ENCODE measurements at regions not wholly inside any gene's neighbourhood (a gene's known extent, or its start where the extent isn't known, plus 50 kb on each side); places are given as distances from the start of the nearest gene placed in this dataset.

DNA sequence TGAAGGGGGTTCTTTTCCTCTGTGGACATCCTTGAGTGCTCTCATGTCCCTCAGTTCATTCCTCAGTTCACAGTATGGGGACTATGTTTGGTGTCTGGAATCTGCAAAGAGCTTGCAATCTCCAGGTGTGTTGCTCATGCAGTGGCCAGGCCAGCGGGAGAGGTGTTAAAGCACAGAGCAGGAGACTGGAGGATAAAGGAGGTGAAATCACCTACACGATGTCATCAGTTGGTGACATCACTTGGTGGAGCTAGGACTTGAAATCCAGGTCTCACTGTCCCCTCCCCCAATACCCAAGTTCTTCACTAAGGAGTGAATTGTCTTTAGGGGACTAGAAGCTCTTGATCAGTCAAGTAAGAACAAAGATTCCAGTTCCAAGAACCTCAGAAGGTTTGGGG, 197.3 kb upstream of the ZNF618 start:
- no peak overlapping the region for H3K4me3 ChIP-seq (ENCODE audit: low read depth, low read length)
- H3K36me3 ChIP-seq (ENCODE audit: control insufficient read depth in 2 of 2, insufficient read depth in 1 of 2, low read length in 2 of 2) = no peaks in the 10 kb centered on the region
- no peaks in the 10 kb centered on the region for H3K9me3 ChIP-seq (ENCODE audit: control insufficient read depth, insufficient read depth, low read depth, low read length)
- CTCF ChIA-PET = interaction anchor here (0.6 to 1.0 kb wide), 3 partner anchors 19 to 128 kb away, joined by 3 to 4 read pairs (median 3); no protein-coding TSS in a partner anchor
- no peak overlapping the region for H3K27ac ChIP-seq (ENCODE audit: extremely low read depth, low read depth, low read length)
- POLR2A ChIA-PET = no interaction called here
- no peaks in the 10 kb centered on the region for H3K4me1 ChIP-seq (ENCODE audit: control insufficient read depth, insufficient read depth, low read length)
- TF ChIP-seq, protein P1, sequence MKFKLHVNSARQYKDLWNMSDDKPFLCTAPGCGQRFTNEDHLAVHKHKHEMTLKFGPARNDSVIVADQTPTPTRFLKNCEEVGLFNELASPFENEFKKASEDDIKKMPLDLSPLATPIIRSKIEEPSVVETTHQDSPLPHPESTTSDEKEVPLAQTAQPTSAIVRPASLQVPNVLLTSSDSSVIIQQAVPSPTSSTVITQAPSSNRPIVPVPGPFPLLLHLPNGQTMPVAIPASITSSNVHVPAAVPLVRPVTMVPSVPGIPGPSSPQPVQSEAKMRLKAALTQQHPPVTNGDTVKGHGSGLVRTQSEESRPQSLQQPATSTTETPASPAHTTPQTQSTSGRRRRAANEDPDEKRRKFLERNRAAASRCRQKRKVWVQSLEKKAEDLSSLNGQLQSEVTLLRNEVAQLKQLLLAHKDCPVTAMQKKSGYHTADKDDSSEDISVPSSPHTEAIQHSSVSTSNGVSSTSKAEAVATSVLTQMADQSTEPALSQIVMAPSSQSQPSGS (tag by site-specific recombination; IDR thresholded peaks at IDR 0.05; ENCODE audit: low read depth) = peak; percentile 28; the same call in 1 of the 2 replicates
- TF ChIP-seq, protein P2, sequence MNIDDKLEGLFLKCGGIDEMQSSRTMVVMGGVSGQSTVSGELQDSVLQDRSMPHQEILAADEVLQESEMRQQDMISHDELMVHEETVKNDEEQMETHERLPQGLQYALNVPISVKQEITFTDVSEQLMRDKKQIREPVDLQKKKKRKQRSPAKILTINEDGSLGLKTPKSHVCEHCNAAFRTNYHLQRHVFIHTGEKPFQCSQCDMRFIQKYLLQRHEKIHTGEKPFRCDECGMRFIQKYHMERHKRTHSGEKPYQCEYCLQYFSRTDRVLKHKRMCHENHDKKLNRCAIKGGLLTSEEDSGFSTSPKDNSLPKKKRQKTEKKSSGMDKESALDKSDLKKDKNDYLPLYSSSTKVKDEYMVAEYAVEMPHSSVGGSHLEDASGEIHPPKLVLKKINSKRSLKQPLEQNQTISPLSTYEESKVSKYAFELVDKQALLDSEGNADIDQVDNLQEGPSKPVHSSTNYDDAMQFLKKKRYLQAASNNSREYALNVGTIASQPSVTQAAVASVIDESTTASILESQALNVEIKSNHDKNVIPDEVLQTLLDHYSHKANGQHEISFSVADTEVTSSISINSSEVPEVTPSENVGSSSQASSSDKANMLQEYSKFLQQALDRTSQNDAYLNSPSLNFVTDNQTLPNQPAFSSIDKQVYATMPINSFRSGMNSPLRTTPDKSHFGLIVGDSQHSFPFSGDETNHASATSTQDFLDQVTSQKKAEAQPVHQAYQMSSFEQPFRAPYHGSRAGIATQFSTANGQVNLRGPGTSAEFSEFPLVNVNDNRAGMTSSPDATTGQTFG (tag by site-specific recombination; IDR thresholded peaks at IDR 0.05; ENCODE audit: borderline replicate concordance) = no peak
- TF ChIP-seq ZNF629 (tag by site-specific recombination; IDR thresholded peaks at IDR 0.05) (peak; percentile 52), ZNF530 (tag by site-specific recombination; IDR thresholded peaks at IDR 0.05; ENCODE audit: low read depth) (no peak)

GRCh38 chr9:113682297-113682771, 193.8 kb upstream of the ZNF618 start:
- Histone ChIP-seq H3K9me3 (ENCODE audit: control insufficient read depth, insufficient read depth, low read depth, low read length) (no peaks in the 10 kb centered on the region), H3K4me1 (ENCODE audit: control insufficient read depth, insufficient read depth, low read length) (no peaks in the 10 kb centered on the region), H3K27ac (ENCODE audit: extremely low read depth, low read depth, low read length) (no peak overlapping the region), H3K36me3 (ENCODE audit: control insufficient read depth in 2 of 2, insufficient read depth in 1 of 2, low read length in 2 of 2) (no peaks in the 10 kb centered on the region), H3K4me3 (ENCODE audit: low read depth, low read length) (no peak overlapping the region)
- ChIA-PET POLR2A (no interaction called here), CTCF (interaction anchor here (0.5 to 2.2 kb wide), 31 partner anchors 10 to 903 kb away, joined by 3 to 18 read pairs (median 4); partner anchors contain the start of gene WDR31)
- TF ChIP-seq ZNF341 (tag by site-specific recombination; IDR thresholded peaks at IDR 0.05; ENCODE audit: low read depth) (no peak), ZNF560 (tag by site-specific recombination; IDR thresholded peaks at IDR 0.05; ENCODE audit: borderline replicate concordance) (no peak), ZNF214 (tag by site-specific recombination; IDR thresholded peaks at IDR 0.05; ENCODE audit: borderline replicate concordance) (no peak), ZNF266 (tag by site-specific recombination; IDR thresholded peaks at IDR 0.05; ENCODE audit: low read depth) (no peak), ZNF521 (tag by site-specific recombination; IDR thresholded peaks at IDR 0.05) (no peak), ZNF514 (tag by site-specific recombination; IDR thresholded peaks at IDR 0.05) (no peak), FEZF1 (tag by site-specific recombination; IDR thresholded peaks at IDR 0.05) (peak; percentile 70), ZNF211 (tag by site-specific recombination; IDR thresholded peaks at IDR 0.05; ENCODE audit: low read depth) (no peak), MEIS1 (CRISPR knock-in tag; IDR thresholded peaks at IDR 0.05; ENCODE audit: borderline replicate concordance) (no peak), ZNF202 (tag by site-specific recombination; IDR thresholded peaks at IDR 0.05; ENCODE audit: borderline replicate concordance) (no peak), ZBTB20 (tag by site-specific recombination; IDR thresholded peaks at IDR 0.05) (no peak), KLF9 (tag by site-specific recombination; IDR thresholded peaks at IDR 0.05; ENCODE audit: low read depth) (0 out of 2 replicates have a peak, but pooled peaks have one; percentile 28), ZNF121 (tag by site-specific recombination; IDR thresholded peaks at IDR 0.05) (no peak), EGR2 (tag by site-specific recombination; IDR thresholded peaks at IDR 0.05; ENCODE audit: low read depth) (peak; percentile 40; the same call in 1 of the 2 replicates), CTCF (tag by site-specific recombination; IDR thresholded peaks at IDR 0.05) (peak; percentile 58; the same call in 1 of the 2 replicates), ZNF19 (tag by site-specific recombination; IDR thresholded peaks at IDR 0.05; ENCODE audit: low read depth) (no peak), ZIC2 (tag by site-specific recombination; IDR thresholded peaks at IDR 0.05) (no peak)
- TF ChIP-seq, protein P3, sequence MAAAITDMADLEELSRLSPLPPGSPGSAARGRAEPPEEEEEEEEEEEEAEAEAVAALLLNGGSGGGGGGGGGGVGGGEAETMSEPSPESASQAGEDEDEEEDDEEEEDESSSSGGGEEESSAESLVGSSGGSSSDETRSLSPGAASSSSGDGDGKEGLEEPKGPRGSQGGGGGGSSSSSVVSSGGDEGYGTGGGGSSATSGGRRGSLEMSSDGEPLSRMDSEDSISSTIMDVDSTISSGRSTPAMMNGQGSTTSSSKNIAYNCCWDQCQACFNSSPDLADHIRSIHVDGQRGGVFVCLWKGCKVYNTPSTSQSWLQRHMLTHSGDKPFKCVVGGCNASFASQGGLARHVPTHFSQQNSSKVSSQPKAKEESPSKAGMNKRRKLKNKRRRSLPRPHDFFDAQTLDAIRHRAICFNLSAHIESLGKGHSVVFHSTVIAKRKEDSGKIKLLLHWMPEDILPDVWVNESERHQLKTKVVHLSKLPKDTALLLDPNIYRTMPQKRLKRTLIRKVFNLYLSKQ (tag by site-specific recombination; IDR thresholded peaks at IDR 0.05; ENCODE audit: borderline replicate concordance) = no peak
- TF ChIP-seq, protein P4, sequence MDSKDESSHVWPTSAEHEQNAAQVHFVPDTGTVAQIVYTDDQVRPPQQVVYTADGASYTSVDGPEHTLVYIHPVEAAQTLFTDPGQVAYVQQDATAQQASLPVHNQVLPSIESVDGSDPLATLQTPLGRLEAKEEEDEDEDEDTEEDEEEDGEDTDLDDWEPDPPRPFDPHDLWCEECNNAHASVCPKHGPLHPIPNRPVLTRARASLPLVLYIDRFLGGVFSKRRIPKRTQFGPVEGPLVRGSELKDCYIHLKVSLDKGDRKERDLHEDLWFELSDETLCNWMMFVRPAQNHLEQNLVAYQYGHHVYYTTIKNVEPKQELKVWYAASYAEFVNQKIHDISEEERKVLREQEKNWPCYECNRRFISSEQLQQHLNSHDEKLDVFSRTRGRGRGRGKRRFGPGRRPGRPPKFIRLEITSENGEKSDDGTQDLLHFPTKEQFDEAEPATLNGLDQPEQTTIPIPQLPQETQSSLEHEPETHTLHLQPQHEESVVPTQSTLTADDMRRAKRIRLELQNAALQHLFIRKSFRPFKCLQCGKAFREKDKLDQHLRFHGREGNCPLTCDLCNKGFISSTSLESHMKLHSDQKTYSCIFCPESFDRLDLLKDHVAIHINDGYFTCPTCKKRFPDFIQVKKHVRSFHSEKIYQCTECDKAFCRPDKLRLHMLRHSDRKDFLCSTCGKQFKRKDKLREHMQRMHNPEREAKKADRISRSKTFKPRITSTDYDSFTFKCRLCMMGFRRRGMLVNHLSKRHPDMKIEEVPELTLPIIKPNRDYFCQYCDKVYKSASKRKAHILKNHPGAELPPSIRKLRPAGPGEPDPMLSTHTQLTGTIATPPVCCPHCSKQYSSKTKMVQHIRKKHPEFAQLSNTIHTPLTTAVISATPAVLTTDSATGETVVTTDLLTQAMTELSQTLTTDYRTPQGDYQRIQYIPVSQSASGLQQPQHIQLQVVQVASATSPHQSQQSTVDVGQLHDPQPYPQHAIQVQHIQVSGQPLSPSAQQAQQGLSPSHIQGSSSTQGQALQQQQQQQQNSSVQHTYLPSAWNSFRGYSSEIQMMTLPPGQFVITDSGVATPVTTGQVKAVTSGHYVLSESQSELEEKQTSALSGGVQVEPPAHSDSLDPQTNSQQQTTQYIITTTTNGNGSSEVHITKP (tag by site-specific recombination; IDR thresholded peaks at IDR 0.05) = no peak
